Ecto neural progenitor cell (in vitro differentiated cells): ENCODE measurements at regions not wholly inside any gene's neighbourhood (a gene's known extent, or its start where the extent isn't known, plus 50 kb on each side); places are given as distances from the start of the nearest gene placed in this dataset.
A peak's percentile ranks its signal among the peaks of the same experiment; 100 is the strongest.

Experiments
- DNase-seq: peaks from one replicate; pipeline ENCODE4 v3.0.0-alpha.2; 2018; ENCODE audit warnings: low spot score

DNA sequence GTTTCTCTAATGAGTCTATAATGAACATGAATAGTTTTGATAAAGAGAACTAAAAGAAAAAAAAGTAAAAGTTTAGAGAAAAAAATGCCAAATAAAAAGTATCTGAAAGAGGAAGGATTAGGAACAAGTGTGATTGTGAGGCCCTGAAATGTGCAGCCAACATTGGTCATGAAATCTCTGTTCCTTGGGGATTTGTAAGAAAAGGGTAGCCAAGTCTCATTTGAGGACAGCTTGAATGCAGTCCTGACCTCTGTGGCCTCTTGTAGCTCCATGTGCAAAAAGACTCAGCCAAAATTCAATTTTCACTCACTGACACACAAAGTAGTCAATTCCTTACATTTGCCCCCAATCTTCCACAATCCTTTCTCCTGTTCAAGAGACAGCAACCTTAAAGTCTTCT, 167.9 kb downstream of the KLF12 start:
- no peak for DNase-seq

DNA sequence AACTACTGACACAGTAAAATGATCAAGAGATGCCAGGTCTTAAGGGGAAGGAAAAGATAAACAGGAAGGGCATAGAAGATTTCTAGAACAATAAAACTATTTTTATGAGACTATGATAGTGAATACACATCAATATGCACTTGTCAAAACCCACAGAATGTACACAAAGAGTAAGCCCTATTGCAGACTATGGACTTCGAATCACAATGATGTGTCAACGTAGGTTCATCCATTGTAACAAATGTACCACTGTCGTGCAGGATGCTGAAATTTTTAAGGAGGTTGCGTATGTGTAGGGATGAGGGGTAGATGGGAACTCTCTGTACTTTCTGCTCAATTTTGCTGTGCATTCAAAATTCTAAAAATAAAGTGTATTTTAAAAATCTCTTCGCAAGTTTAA, 171.9 kb downstream of the KLF12 start:
- DNase-seq = no peak

DNA sequence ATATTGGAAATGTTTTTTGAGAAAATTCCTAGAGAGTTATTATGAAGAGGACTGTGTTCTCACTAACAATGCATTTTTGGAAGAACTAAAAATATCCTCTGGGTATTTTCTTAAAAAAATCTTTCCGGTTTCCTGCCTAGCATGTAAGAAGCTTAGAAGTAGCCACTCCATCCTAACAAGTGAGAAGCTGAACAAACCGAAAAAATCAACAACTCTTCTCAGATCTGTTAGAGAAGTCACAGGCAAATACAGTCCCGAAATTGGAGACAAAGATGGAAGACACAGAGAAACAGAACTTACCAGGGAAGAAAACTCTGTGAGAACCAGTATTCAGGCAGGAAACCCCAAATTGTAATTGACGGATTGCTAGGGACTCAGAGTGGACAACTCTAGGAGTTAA, 173.0 kb downstream of the KLF12 start:
- no peak for DNase-seq

- DNase-seq = no peak
These were observed 173.7 kb downstream of the KLF12 start for GRCh38 chr13:73960474-73960873.

GRCh38 chr13:73958657-73959397, 175.4 kb downstream of the KLF12 start:
- no peak for DNase-seq

DNA sequence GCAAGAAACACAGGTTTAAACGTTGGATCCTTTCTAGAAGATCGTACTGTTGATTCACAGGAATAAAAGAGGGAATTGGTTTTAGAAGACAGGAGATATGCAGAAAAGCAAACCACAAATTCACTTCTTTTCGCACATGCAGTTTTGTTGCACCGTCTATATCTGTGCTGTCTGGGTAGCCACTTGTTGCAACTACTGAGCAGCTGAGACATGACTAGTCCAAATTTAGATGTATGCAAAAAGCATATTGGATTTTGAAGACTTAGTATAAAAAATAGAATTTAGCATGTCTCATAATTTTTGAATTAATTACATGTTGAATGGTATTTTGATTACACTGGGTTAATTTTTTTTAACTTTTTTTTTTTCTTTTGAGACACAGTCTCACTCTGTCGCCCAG, 176.3 kb downstream of the KLF12 start:
- no peak for DNase-seq

- DNase-seq = no peak
These were observed 177.3 kb downstream of the KLF12 start for GRCh38 chr13:73956795-73957408.

DNA sequence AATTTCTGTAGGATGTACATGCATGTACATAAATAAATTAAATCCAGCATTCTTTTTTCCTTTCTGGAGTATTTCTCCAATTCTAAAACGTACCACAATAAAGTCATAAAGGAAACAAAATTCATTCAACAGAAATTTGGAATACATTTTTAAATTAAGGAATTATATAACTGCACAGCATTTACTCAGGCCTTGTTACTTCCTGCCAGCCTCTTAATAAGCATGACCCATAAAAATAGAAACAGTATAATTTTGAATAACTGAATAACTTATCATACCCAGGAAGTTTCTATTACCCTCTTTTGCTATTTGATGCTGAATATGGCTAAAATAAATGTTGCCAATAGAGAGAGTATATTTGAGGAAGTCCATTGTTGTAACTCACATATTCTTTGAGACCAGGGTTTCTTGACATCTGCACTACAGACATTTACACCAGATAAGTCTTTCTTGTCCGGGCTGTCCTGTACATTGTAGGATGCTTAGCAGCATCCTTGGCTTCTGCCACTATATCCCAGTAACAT, 178.2 kb downstream of the KLF12 start:
- no peak for DNase-seq

DNA sequence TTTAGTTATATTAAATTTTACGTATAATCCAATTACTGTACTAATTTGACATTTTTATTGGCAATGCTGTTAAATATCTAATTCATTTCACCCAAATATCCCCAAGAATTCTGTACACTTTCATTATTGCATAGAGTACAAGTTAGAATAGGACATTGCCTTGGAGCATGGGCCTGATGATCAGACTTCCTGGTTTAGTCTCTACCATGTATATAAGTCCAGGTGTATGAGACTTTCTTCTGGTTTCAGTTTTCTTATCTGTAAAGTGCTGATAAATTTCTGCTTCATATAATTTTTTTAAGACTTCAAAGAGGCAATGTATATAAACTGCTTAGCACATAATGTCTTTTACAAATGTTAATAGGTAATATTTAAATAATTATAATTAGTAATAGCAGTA, 179.4 kb downstream of the KLF12 start:
- DNase-seq = no peak

GRCh38 chr13:73952648-73953047, 181.6 kb downstream of the KLF12 start:
- no peak for DNase-seq

DNA sequence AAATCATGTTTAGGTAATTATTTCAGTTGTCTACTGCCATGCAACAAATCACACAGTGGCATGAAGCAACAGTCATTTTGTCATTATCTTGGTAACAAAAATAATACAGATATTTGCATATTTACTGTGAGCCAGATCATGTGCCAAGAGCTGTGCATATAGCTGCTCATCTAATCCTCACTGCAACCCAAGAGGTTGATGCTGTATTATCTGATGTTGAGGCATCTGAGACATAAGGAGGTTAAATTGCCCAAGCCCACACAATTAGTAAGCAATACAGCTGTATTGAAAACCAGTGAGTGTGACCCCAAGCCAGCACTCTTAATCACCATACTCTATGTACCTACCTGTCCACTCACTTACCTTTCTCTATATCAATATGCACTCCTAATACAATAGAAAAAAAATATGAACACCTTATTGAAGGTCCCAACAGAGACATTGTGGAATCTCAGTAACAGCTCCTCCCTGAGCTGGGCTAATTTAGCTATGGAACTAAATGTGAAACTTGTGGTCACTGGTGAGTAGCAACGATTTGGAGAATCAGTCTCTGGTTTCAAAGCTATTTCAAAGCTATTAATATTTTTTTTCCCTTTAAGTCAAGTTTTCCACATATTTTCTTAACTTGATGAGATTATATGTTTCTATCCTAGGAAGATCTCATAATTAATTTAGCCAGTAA, 185.2 kb downstream of the KLF12 start:
- DNase-seq = no peak

GRCh38 chr13:73945871-73946270, 188.3 kb downstream of the KLF12 start:
- DNase-seq = peak; percentile 58

DNA sequence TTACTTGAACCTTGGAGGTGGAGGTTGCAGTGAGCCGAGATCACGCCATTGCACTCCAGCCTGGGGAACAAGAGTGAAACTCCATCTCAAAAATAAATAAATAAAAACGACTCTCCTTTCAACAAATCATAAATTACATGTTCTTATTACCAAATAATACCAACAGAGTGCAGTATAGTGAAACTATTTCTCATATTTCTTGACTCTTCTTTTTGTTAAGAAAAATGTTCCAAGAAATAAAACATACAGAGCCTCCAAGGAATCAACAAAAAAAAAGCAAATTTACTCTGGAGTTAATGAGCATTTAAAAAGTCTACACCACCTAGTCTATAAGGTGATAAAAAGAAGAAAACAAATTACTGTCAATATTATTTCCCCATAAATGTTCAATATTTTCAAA, 188.8 kb downstream of the KLF12 start:
- DNase-seq = no peak

DNA sequence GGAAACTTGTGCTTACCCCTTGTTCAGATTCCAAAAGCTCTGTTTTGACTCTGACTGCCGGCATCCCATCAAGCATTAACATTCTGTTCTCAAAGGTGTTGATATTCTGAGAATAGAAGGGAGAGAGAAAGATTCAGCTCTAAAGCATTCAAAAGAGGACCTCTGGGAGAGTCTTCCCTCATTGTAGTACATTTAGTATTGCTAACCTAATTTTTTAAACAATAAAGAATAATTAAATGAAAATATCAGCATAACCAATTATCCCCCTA, 190.3 kb downstream of the KLF12 start:
- DNase-seq = no peak

- DNase-seq = no peak
These were observed 190.9 kb downstream of the KLF12 start for GRCh38 chr13:73943137-73943964.

DNA sequence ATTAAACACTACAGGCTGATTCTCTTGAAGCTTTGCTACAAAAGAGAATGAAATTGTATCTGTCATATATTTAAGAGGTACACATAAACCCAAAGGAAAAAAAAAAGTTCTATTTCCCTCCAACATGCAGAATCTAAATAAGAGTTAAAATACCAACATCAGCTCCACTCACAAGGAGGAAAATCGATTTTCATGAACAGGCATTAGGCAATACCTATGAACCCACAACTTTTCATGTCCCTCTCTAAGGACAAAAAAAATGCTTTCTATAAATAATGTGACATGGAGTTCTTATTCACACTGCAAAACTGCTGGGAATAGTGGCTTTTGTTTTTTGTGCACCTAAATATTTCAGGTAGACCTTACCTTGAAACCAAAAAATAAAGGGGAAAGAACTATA, 192.5 kb downstream of the KLF12 start:
- no peak for DNase-seq

GRCh38 chr13:73940098-73940497, 194.1 kb downstream of the KLF12 start:
- DNase-seq = no peak

- DNase-seq = no peak
These were observed 194.6 kb downstream of the KLF12 start for GRCh38 chr13:73939603-73940002.

- no peak for DNase-seq
These were observed 195.2 kb downstream of the KLF12 start for GRCh38 chr13:73939071-73939380.

- no peak for DNase-seq
These were observed 195.7 kb downstream of the KLF12 start for GRCh38 chr13:73938372-73939070.

- no peak for DNase-seq
These were observed 196.8 kb downstream of the KLF12 start for GRCh38 chr13:73937441-73937840.

- DNase-seq = no peak
These were observed 198.2 kb downstream of the KLF12 start for GRCh38 chr13:73935991-73936390.
